Panc1 (cell line): ENCODE measurements at regions not wholly inside any gene's neighbourhood (a gene's known extent, or its start where the extent isn't known, plus 50 kb on each side); places are given as distances from the start of the nearest gene placed in this dataset.

Source experiments
- ATAC-seq: fragments of 200-7000 bp; cut with Tn5 transposase; 2 replicates; pipeline ENCODE4 v1.9.1; 2020; ENCODE audit warnings: mild to moderate bottlenecking, moderate library complexity
- BruUV-seq: library from RNA; stranded (reverse); fragments of 400-500 nt; replicated peaks from 2 replicates; lab custom pipeline; 2021; lab: Mats Ljungman, UMichigan
- CTCF ChIA-PET: fragments of 300-600 bp; sonication (Branson Sonifier 250); formaldehyde crosslinking; loops from one replicate; lab custom pipeline; 2022; ENCODE audit warnings: antibody characterized with exemption; lab: Charles Lee
- POLR2A ChIA-PET: fragments of 300-600 bp; sonication (Branson Sonifier 250); formaldehyde crosslinking; loops from one replicate; lab custom pipeline; 2022; ENCODE audit warnings: antibody characterized with exemption; lab: Charles Lee
- DNase-seq: peaks from one replicate; pipeline ENCODE4 v3.0.0-alpha.2; 2010; ENCODE audit warnings: low read depth, low spot score
- H3K27ac ChIP-seq: 2 replicates; pipeline ENCODE4 v1.5.1; 2011; ENCODE audit warnings: mild to moderate bottlenecking, low read length, inconsistent platforms
- H3K27me3 ChIP-seq: fragments of 200-500 bp; sonication (Bioruptor generic); 2 replicates; pipeline ENCODE4 v1.6.0; 2014; ENCODE audit warnings: low read length, inconsistent platforms; ENCODE audit not compliant: control insufficient read depth, insufficient read depth
- H3K36me3 ChIP-seq: fragments of 200-500 bp; sonication (Bioruptor generic); 2 replicates; pipeline ENCODE4 v1.5.1; 2014; ENCODE audit warnings: inconsistent platforms, mild to moderate bottlenecking, low read length, moderate library complexity; ENCODE audit not compliant: control insufficient read depth, insufficient read depth
- H3K4me1 ChIP-seq: 2 replicates; pipeline ENCODE4 v1.5.1; 2011; ENCODE audit warnings: inconsistent platforms, mild to moderate bottlenecking, low read length, moderate library complexity; ENCODE audit not compliant: control insufficient read depth, insufficient read depth
- H3K4me3 ChIP-seq, 2 experiments: 2 replicates each; pipeline ENCODE4 v1.5.1; 2011 to 2012; ENCODE audit warnings: low read depth in 2 of 2, low read length in 2 of 2, mild to moderate bottlenecking in 2 of 2, inconsistent platforms in 1 of 2, moderate library complexity in 1 of 2
- H3K9me3 ChIP-seq: fragments of 200-500 bp; sonication (Bioruptor generic); 2 replicates; pipeline ENCODE4 v1.5.1; 2014; ENCODE audit warnings: low read depth, mild to moderate bottlenecking, inconsistent platforms, low read length, moderate library complexity; ENCODE audit not compliant: control insufficient read depth, insufficient read depth
- CTCF ChIP-seq: fragments of 450-650 bp; IDR thresholded peaks from 2 replicates; pipeline ENCODE4 v1.5.1; 2017; ENCODE audit warnings: mild to moderate bottlenecking
- POLR2AphosphoS5 ChIP-seq: IDR thresholded peaks from 2 replicates; pipeline ENCODE4 v1.6.1; 2012; ENCODE audit warnings: mild to moderate bottlenecking, low read depth, low read length, moderate library complexity
- REST ChIP-seq, 2 experiments: IDR thresholded peaks; 2 replicates each; pipeline ENCODE4 v1.6.1; 2011 to 2012; ENCODE audit warnings: low read depth in 2 of 2, control low read depth in 1 of 2, low read length in 1 of 2, mild to moderate bottlenecking in 1 of 2, moderate library complexity in 1 of 2; ENCODE audit not compliant: insufficient read depth in 1 of 2
- SIN3A ChIP-seq: IDR thresholded peaks from 2 replicates; pipeline ENCODE4 v1.6.1; 2012; ENCODE audit warnings: low read depth, mild to moderate bottlenecking, low read length, moderate library complexity, borderline replicate concordance; ENCODE audit not compliant: insufficient read depth
- TCF7L2 ChIP-seq: IDR thresholded peaks from 2 replicates; pipeline ENCODE4 v1.6.1; 2011; ENCODE audit warnings: mild to moderate bottlenecking, low read depth, low read length, inconsistent platforms
- in situ Hi-C: cut with HindIII; loops from 2 replicates; pipeline ENCODE4 v1.10.0; 2016; ENCODE audit warnings: low sequenced_read_pairs, low pct_unique_long_range_greater_than_20kb
- intact Hi-C: fragments of 100-400 bp; cut with micrococcal nuclease; formaldehyde crosslinking; loops from one replicate; pipeline ENCODE4 v1.10.0; 2022; ENCODE audit not compliant: unreplicated experiment

GRCh38 chr7:41421056-41421455 is 281.8 kb downstream of the INHBA start:
- CTCF ChIA-PET = no interaction called here

GRCh38 chr7:41420421-41420820 is 282.5 kb downstream of the INHBA start:
- no peak for TF ChIP-seq CTCF
- TF ChIP-seq POLR2AphosphoS5 = no peak
- TF ChIP-seq REST (IDR thresholded peaks at IDR 0.05; ENCODE audit: insufficient read depth in 1 of 2, low read depth in 2 of 2, low read length in 1 of 2) = no peak
- no peak for TF ChIP-seq TCF7L2
- no peak overlapping the region for H3K27ac ChIP-seq
- in situ Hi-C loops = no loop called here
- no TSS peak for BruUV-seq
- intact Hi-C loops = no loop called here
- DNase-seq (no peak), ATAC-seq (no peak)
- H3K36me3 ChIP-seq = no peaks in the 10 kb centered on the region
- ChIA-PET POLR2A (no interaction called here), CTCF (no interaction called here)
- H3K9me3 ChIP-seq = no peaks in the 10 kb centered on the region
- H3K4me1 ChIP-seq = no peaks in the 10 kb centered on the region
- no peaks in the 10 kb centered on the region for H3K27me3 ChIP-seq
- no peak overlapping the region for H3K4me3 ChIP-seq

More at GRCh38 chr7:41421056-41421455, 281.8 kb downstream of the INHBA start:
- Histone ChIP-seq H3K4me3 (no peak overlapping the region), H3K27me3 (no peaks in the 10 kb centered on the region), H3K9me3 (no peaks in the 10 kb centered on the region), H3K4me1 (no peaks in the 10 kb centered on the region), H3K36me3 (no peaks in the 10 kb centered on the region), H3K27ac (no peak overlapping the region)
- TF ChIP-seq SIN3A (no peak), CTCF (no peak), REST (IDR thresholded peaks at IDR 0.05; ENCODE audit: insufficient read depth in 1 of 2, low read depth in 2 of 2, low read length in 1 of 2) (no peak), TCF7L2 (no peak), POLR2AphosphoS5 (no peak)
- intact Hi-C loops = no loop called here
- BruUV-seq = no TSS peak
- no peak for ATAC-seq
- in situ Hi-C loops = no loop called here
- DNase-seq = no peak
- POLR2A ChIA-PET = no interaction called here
